ENCODE measurements at regions not wholly inside any gene's neighbourhood (a gene's known extent, or its start where the extent isn't known, plus 50 kb on each side); places are given as distances from the start of the nearest gene placed in this dataset.

DNA sequence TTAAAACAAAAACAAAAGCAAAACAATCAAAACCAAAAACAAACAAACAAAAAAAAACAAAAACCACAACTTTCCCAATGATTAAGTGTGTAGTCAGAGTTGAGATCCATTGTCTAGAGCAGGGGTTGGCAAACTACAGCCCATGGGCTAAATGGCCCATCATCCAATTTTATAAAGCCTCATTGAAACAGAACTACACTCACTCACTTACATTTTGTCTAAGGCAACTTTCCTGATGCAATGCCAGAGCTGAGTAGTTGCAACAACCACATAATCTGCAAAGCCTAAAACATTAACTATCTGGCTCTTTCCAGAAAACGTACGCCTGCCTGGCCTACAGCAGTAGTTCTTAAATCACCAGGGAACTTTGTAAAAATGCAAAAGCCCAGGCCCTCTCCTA is 124.1 kb downstream of the SOX9 start:
- CTCF ChIA-PET, result no interaction called here
- no peak for DNase-seq
- Mint-ChIP-seq H3K27ac (no peak overlapping the region), H3K27me3 (ENCODE audit: low read depth) (no peaks in the 10 kb centered on the region), H3K4me3 (no peak overlapping the region), H3K36me3 (ENCODE audit: low read depth) (no peaks in the 10 kb centered on the region), H3K9me3 (peaks cover 19% of the 10 kb centered on the region), H3K4me1 (ENCODE audit: low read depth) (no peaks in the 10 kb centered on the region)
- intact Hi-C loops (cut with micrococcal nuclease), result no loop called here

DNA sequence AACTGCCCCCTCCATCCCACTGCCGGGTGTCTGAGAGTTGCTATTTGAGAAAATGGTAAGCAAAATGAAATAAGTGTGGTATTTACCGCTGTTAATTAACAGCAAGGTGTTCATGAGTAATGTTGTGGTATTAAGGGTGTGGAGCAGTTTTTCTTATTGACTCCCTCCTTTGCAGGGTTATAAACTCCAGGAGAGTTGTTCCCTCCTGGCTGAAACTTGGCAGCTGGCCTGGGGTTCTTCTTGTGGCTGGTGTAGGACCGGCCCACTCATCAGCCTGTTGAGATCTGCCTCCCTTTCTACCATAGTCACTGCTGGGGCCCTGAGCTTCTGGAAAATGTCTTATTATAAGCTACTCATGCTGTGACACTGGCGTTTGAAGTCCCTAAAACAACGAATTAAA is 128.6 kb downstream of the SOX9 start:
- CTCF ChIA-PET, result no interaction called here
- DNase-seq, result no peak
- peaks cover 10% of the 10 kb centered on the region for H3K9me3 Mint-ChIP-seq

DNA sequence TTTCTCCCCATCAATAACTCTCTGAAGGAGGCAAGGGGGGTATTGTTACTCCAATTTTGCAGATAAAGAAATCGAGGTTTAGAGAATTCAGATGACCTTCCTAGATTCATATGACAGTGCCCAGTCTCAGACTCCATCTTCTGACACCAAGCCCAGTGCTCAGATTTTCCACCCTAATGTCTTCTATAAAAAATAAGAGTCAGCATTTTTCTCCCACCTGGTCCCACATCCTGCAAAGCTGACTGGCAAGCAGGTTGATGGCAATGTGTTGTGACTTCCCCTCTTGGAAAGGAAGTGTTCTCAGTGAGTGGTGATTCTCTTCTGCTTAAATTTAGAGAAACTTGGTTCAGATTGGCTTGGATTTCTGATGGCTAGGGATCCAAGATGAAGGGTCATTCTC is 129.4 kb downstream of the SOX9 start:
- H3K4me1 Mint-ChIP-seq (ENCODE audit: low read depth), result no peaks in the 10 kb centered on the region
- intact Hi-C loops (cut with micrococcal nuclease), result no loop called here
- no peaks in the 10 kb centered on the region for H3K36me3 Mint-ChIP-seq (ENCODE audit: low read depth)
- DNase-seq, result no peak
- CTCF ChIA-PET, result no interaction called here
- H3K9me3 Mint-ChIP-seq, result peaks cover 10% of the 10 kb centered on the region
- no peak overlapping the region for H3K4me3 Mint-ChIP-seq
- H3K27ac Mint-ChIP-seq, result no peak overlapping the region
- peaks cover 2% of the 10 kb centered on the region for H3K27me3 Mint-ChIP-seq (ENCODE audit: low read depth)

More for the DNA sequence above, 128.6 kb downstream of the SOX9 start:
- H3K4me3 Mint-ChIP-seq, result no peak overlapping the region
- no peak overlapping the region for H3K27ac Mint-ChIP-seq
- H3K27me3 Mint-ChIP-seq (ENCODE audit: low read depth), result peaks cover 2% of the 10 kb centered on the region
- intact Hi-C loops (cut with micrococcal nuclease), result no loop called here
- H3K36me3 Mint-ChIP-seq (ENCODE audit: low read depth), result no peaks in the 10 kb centered on the region
- no peaks in the 10 kb centered on the region for H3K4me1 Mint-ChIP-seq (ENCODE audit: low read depth)

- DNase-seq, result no peak
- H3K9me3 Mint-ChIP-seq, result peaks cover 9% of the 10 kb centered on the region
- H3K27me3 Mint-ChIP-seq (ENCODE audit: low read depth), result peaks cover 2% of the 10 kb centered on the region
- no peaks in the 10 kb centered on the region for H3K36me3 Mint-ChIP-seq (ENCODE audit: low read depth)
- no peaks in the 10 kb centered on the region for H3K4me1 Mint-ChIP-seq (ENCODE audit: low read depth)
- intact Hi-C loops (cut with micrococcal nuclease), result no loop called here
- H3K27ac Mint-ChIP-seq, result no peak overlapping the region
- H3K4me3 Mint-ChIP-seq, result no peak overlapping the region
- CTCF ChIA-PET, result no interaction called here
Measured at GRCh38 chr17:72253597-72253996, 132.8 kb downstream of the SOX9 start.

GRCh38 chr17:72254808-72255449 is 134.1 kb downstream of the SOX9 start:
- peaks cover 8% of the 10 kb centered on the region for H3K9me3 Mint-ChIP-seq

GRCh38 chr17:72255481-72255880 is 134.7 kb downstream of the SOX9 start:
- no peaks in the 10 kb centered on the region for H3K36me3 Mint-ChIP-seq (ENCODE audit: low read depth)
- H3K9me3 Mint-ChIP-seq, result peaks cover 9% of the 10 kb centered on the region
- H3K27ac Mint-ChIP-seq, result no peak overlapping the region
- intact Hi-C loops (cut with micrococcal nuclease), result no loop called here
- no peak overlapping the region for H3K4me3 Mint-ChIP-seq
- no peaks in the 10 kb centered on the region for H3K4me1 Mint-ChIP-seq (ENCODE audit: low read depth)
- CTCF ChIA-PET, result no interaction called here
- H3K27me3 Mint-ChIP-seq (ENCODE audit: low read depth), result peaks cover 2% of the 10 kb centered on the region
- no peak for DNase-seq

More at GRCh38 chr17:72254808-72255449, 134.1 kb downstream of the SOX9 start:
- Mint-ChIP-seq H3K27me3 (ENCODE audit: low read depth) (peaks cover 2% of the 10 kb centered on the region), H3K36me3 (ENCODE audit: low read depth) (no peaks in the 10 kb centered on the region), H3K27ac (no peak overlapping the region), H3K4me3 (no peak overlapping the region), H3K4me1 (ENCODE audit: low read depth) (no peaks in the 10 kb centered on the region)
- intact Hi-C loops (cut with micrococcal nuclease), result no loop called here
- CTCF ChIA-PET, result no interaction called here
- no peak for DNase-seq

DNA sequence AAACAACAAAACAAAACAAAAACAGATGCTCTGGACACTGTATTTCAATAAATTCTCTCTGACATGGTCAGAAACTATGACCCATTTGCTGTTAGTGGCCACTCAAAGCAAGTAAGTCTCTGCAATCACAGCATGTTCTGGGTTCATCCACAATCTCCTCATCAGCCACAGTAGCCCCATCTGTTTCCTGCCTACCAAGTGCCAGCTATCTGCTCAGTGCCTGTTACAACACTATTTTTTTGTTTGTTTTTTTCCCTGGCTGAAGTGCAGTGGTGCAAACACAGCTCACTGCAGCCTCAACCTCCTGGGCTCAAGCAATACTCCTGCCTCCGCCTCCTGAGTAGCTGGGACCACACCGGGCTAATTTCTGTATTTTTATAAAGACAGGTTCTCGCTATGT is 137.9 kb downstream of the SOX9 start:
- intact Hi-C loops (cut with micrococcal nuclease), result no loop called here
- CTCF ChIA-PET, result interaction anchor here (1.5 kb wide), 1 partner anchor 25 kb away, joined by 3 read pairs; no protein-coding TSS in a partner anchor
- no peaks in the 10 kb centered on the region for H3K4me1 Mint-ChIP-seq (ENCODE audit: low read depth)

DNA sequence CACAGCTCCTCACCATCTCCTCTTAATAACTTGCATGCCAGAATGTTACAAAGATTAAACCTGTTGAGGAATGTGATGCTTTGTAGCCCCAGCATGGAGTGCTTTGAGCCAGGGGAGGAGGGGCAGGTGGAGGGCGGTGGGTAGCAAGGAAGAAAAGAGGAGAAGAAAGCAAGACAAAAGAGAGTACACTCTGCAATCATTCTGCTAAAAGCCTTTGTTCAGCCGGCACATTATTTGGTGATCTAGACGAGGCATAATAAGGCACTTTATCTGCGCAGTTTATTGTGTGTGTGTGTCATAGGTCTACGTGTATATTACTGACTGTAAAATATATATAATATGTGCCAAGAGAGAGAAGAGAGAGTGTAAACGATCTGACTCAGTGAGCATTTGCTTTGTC is 139.1 kb downstream of the SOX9 start:
- Mint-ChIP-seq H3K9me3 (peaks cover 1% of the 10 kb centered on the region), H3K27ac (no peak overlapping the region), H3K4me3 (no peak overlapping the region), H3K4me1 (ENCODE audit: low read depth) (no peaks in the 10 kb centered on the region), H3K27me3 (ENCODE audit: low read depth) (no peaks in the 10 kb centered on the region), H3K36me3 (ENCODE audit: low read depth) (no peaks in the 10 kb centered on the region)
- CTCF ChIA-PET, result no interaction called here
- no peak for DNase-seq
- intact Hi-C loops (cut with micrococcal nuclease), result no loop called here

More for the DNA sequence above, 137.9 kb downstream of the SOX9 start:
- no peak for DNase-seq
- Mint-ChIP-seq H3K27ac (no peak overlapping the region), H3K36me3 (ENCODE audit: low read depth) (no peaks in the 10 kb centered on the region), H3K9me3 (peaks cover 7% of the 10 kb centered on the region), H3K27me3 (ENCODE audit: low read depth) (no peaks in the 10 kb centered on the region), H3K4me3 (no peak overlapping the region)

GRCh38 chr17:72262766-72263165 is 141.9 kb downstream of the SOX9 start:
- CTCF ChIA-PET, result no interaction called here
- no peak overlapping the region for H3K27ac Mint-ChIP-seq
- H3K4me1 Mint-ChIP-seq (ENCODE audit: low read depth), result no peaks in the 10 kb centered on the region
- H3K9me3 Mint-ChIP-seq, result peaks cover 1% of the 10 kb centered on the region
- intact Hi-C loops (cut with micrococcal nuclease), result no loop called here
- no peak for DNase-seq
- H3K36me3 Mint-ChIP-seq (ENCODE audit: low read depth), result no peaks in the 10 kb centered on the region
- no peak overlapping the region for H3K4me3 Mint-ChIP-seq
- peaks cover 4% of the 10 kb centered on the region for H3K27me3 Mint-ChIP-seq (ENCODE audit: low read depth)

DNA sequence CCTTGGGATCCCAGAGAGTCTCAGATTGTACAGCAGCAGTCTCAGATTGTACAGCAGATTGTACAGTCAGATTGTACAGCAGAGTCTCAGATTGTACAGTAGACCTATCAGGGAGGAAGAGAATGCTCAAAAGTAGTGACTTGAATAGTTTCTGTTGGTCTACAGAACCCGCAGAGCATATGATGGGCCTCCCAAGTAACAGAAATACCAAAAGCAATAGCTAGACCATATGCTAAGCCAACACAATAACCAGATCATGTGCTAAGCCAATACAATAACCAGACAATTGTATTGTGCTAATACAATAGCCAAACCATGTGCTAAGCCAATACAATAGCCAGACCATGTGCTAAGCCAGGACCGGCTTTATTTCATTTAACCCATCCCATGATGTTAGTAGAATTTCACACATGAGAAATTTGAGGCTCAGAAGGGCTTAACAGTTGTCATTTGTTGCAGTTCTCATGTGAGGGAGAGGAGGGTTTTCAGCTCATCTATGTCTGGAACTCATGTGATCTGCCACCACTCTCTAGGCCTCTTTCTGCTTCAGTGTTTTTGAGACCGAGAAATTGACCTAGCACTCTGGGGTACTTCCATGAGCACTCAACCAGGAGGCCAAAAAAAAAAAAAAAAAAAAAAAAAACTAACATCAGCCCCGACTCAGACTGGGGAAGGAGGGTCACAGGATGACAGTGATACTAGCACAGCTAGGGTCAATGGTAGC is 144.0 kb downstream of the SOX9 start:
- no peaks in the 10 kb centered on the region for H3K4me1 Mint-ChIP-seq (ENCODE audit: low read depth)
- CTCF ChIA-PET, result no interaction called here
- H3K36me3 Mint-ChIP-seq (ENCODE audit: low read depth), result no peaks in the 10 kb centered on the region
- intact Hi-C loops (cut with micrococcal nuclease), result no loop called here
- no peak overlapping the region for H3K27ac Mint-ChIP-seq
- DNase-seq, result no peak
- H3K9me3 Mint-ChIP-seq, result peaks cover 1% of the 10 kb centered on the region
- no peak overlapping the region for H3K4me3 Mint-ChIP-seq
- H3K27me3 Mint-ChIP-seq (ENCODE audit: low read depth), result peaks cover 4% of the 10 kb centered on the region

GRCh38 chr17:72266112-72266775 is 145.4 kb downstream of the SOX9 start:
- Mint-ChIP-seq H3K36me3 (ENCODE audit: low read depth) (no peaks in the 10 kb centered on the region), H3K4me3 (no peak overlapping the region), H3K4me1 (ENCODE audit: low read depth) (no peaks in the 10 kb centered on the region), H3K27me3 (ENCODE audit: low read depth) (peaks cover 4% of the 10 kb centered on the region), H3K9me3 (no peaks in the 10 kb centered on the region), H3K27ac (no peak overlapping the region)
- CTCF ChIA-PET, result no interaction called here
- intact Hi-C loops (cut with micrococcal nuclease), result no loop called here
- DNase-seq, result no peak

DNA sequence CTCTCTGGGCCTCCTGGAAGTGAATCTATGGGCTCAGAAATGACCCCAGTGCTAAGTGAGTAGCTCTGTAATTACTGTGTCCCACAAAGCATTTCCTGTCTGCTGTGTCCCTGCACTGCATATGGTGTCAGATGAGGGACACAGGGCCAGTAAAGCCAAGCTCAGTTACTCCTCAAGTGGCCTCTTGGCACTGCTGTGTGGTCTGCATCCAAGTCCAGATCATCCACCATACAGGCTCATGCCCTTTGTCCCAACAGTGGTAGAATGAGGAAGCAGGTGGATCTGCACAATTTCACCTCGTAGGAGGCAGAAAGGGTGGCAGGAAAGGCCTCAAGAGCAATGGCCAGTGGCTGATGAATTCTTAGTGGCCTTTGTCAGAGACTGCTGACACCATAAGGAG is 146.8 kb downstream of the SOX9 start:
- Mint-ChIP-seq H3K4me1 (ENCODE audit: low read depth) (no peaks in the 10 kb centered on the region), H3K9me3 (no peaks in the 10 kb centered on the region), H3K27ac (no peak overlapping the region), H3K4me3 (no peak overlapping the region), H3K27me3 (ENCODE audit: low read depth) (peaks cover 4% of the 10 kb centered on the region), H3K36me3 (ENCODE audit: low read depth) (no peaks in the 10 kb centered on the region)
- DNase-seq, result no peak
- intact Hi-C loops (cut with micrococcal nuclease), result no loop called here
- CTCF ChIA-PET, result no interaction called here

DNA sequence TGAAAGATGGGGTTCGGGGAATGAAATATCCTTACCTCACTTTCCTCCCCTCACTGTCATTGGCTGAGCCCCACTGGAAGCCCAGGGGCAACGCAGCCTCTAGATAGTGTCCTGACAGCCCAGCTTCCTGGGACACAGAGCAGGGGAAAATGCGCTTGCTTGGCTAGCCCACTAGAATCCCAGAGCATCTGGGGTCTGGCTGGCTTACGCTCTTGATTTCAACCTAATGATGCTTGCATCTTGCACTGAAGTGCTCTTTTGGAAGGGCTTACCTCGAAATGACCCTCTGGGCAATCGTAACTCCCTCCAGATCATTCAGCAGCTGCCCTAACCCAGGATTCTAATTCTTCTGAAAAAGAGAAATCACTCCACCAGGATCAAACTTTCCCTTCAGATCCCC is 147.6 kb downstream of the SOX9 start:
- Mint-ChIP-seq H3K4me3 (no peak overlapping the region), H3K9me3 (no peaks in the 10 kb centered on the region)

More for the DNA sequence above, 147.6 kb downstream of the SOX9 start:
- CTCF ChIA-PET, result no interaction called here
- DNase-seq, result no peak
- Mint-ChIP-seq H3K4me1 (ENCODE audit: low read depth) (no peaks in the 10 kb centered on the region), H3K27me3 (ENCODE audit: low read depth) (peaks cover 4% of the 10 kb centered on the region), H3K36me3 (ENCODE audit: low read depth) (no peaks in the 10 kb centered on the region), H3K27ac (no peak overlapping the region)
- intact Hi-C loops (cut with micrococcal nuclease), result no loop called here

Data from activated naive CD4-positive, alpha-beta T cell treated with anti-CD3 and anti-CD28 coated beads for 36 hours (primary cell).